ENCODE measurements at regions not wholly inside any gene's neighbourhood (a gene's known extent, or its start where the extent isn't known, plus 50 kb on each side); places are given as distances from the start of the nearest gene placed in this dataset.
"Not testable (repeated sequence)": the region's sequence is repeated elsewhere in the genome, so short reads cannot be mapped to it uniquely, and the experiment has no call there.

- no peak for DNase-seq (ENCODE audit: low spot score)
Observed at GRCh38 chr14:106347890-106348755, 821.7 kb downstream of the TMEM121 start.

GRCh38 chr14:106348873-106349540 is 822.6 kb downstream of the TMEM121 start:
- DNase-seq (ENCODE audit: low spot score) = not testable (repeated sequence)

- not testable (repeated sequence) for DNase-seq (ENCODE audit: low spot score)
Observed at GRCh38 chr14:106349678-106350457, 823.5 kb downstream of the TMEM121 start.

- DNase-seq (ENCODE audit: low spot score) = not testable (repeated sequence)
Observed at GRCh38 chr14:106355007-106355791, 828.8 kb downstream of the TMEM121 start.

- not testable (repeated sequence) for DNase-seq (ENCODE audit: low spot score)
Observed at GRCh38 chr14:106355881-106356642, 829.7 kb downstream of the TMEM121 start.

GRCh38 chr14:106356643-106356930 is 830.2 kb downstream of the TMEM121 start:
- not testable (repeated sequence) for DNase-seq (ENCODE audit: low spot score)

- DNase-seq (ENCODE audit: low spot score) = not testable (repeated sequence)
Observed at GRCh38 chr14:106359157-106359887, 832.9 kb downstream of the TMEM121 start.

GRCh38 chr14:106365371-106365770 is 839.0 kb downstream of the TMEM121 start:
- DNase-seq (ENCODE audit: low spot score) = not testable (repeated sequence)

- DNase-seq (ENCODE audit: low spot score) = not testable (repeated sequence)
Observed at GRCh38 chr14:106365894-106366293, 839.5 kb downstream of the TMEM121 start.

- not testable (repeated sequence) for DNase-seq (ENCODE audit: low spot score)
Observed at GRCh38 chr14:106366971-106367370, 840.6 kb downstream of the TMEM121 start.

GRCh38 chr14:106369456-106369855 is 843.1 kb downstream of the TMEM121 start:
- DNase-seq (ENCODE audit: low spot score) = not testable (repeated sequence)

- DNase-seq (ENCODE audit: low spot score) = peak; percentile 51
Observed at GRCh38 chr14:106372870-106373652, 846.7 kb downstream of the TMEM121 start.

GRCh38 chr14:106373653-106374110 is 847.3 kb downstream of the TMEM121 start:
- DNase-seq (ENCODE audit: low spot score) = not testable (repeated sequence)

GRCh38 chr14:106377432-106377831 is 851.0 kb downstream of the TMEM121 start:
- no peak for DNase-seq (ENCODE audit: low spot score)

- no peak for DNase-seq (ENCODE audit: low spot score)
Observed at GRCh38 chr14:106378191-106378590, 851.8 kb downstream of the TMEM121 start.

- DNase-seq (ENCODE audit: low spot score) = no peak
Observed at GRCh38 chr14:106380740-106381139, 854.4 kb downstream of the TMEM121 start.

GRCh38 chr14:106389186-106389585 is 862.8 kb downstream of the TMEM121 start:
- DNase-seq (ENCODE audit: low spot score) = not testable (repeated sequence)

- no peak for DNase-seq (ENCODE audit: low spot score)
Observed at GRCh38 chr14:106390401-106390800, 864.0 kb downstream of the TMEM121 start.

- DNase-seq (ENCODE audit: low spot score) = no peak
Observed at GRCh38 chr14:106390947-106391346, 864.6 kb downstream of the TMEM121 start.
